ENCODE measurements at regions not wholly inside any gene's neighbourhood (a gene's known extent, or its start where the extent isn't known, plus 50 kb on each side); places are given as distances from the start of the nearest gene placed in this dataset.

DNA sequence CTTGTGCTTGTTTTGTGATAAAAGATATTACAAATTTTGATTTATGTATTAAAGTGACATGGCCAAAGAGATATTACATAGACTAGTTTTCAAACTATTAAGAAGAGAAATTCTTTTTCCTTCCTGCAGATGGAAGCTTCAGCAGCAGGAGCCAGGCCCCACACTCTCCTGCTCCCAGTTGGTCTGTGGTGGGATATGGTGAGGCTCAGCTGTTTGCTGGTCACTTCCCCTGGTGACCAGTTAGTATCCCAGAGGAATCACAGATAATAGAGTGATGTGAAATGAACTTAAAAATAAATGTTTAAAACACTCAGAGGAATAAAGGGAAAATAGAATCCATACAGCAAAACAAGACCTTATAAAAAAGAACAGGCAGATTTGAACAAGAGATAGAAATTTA is 154.7 kb downstream of the KTN1 start:
- no peak for DNase-seq

GRCh38 chr14:55739967-55740648 is 160.1 kb downstream of the KTN1 start:
- no peak for DNase-seq

DNA sequence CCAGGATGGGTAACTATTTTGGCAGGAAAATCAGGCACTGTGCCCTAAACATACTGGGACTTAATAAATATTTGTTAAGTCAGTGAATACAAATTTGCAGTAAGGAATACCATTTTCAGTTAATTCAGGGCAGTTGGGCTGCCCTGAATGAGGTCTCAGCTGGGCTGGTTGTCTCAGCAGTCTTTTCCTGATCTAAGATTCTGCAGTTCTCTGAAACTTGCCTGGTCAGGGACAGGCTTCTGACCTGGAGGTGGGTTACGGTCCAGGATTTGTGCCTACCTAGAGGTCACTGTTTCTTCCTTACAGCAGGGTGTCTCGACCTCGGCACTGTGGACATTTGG is 160.6 kb downstream of the KTN1 start:
- no peak for DNase-seq

- no peak for DNase-seq
These were observed 161.2 kb downstream of the KTN1 start for GRCh38 chr14:55741240-55741639.

DNA sequence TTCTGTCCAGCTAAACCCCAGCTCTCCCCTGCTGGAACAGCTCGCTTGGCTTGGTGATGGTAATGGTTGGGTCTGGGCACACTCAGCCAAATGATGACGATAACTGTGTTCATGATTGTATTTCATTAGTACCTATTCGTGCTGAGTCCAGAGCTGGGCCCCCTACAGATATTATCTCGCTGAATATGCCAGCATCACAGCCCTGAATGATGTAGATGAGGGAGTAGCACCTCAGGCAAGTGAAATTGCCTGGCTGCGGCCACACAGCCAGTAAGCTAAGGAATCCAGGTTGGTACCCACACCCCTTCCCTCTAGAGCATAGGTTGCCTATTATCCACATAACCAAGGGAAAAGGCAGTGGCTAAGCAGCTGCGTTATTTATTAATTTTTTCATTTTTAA is 163.5 kb downstream of the KTN1 start:
- no peak for DNase-seq

GRCh38 chr14:55744321-55744720 is 164.3 kb downstream of the KTN1 start:
- DNase-seq: no peak

GRCh38 chr14:55745906-55746305 is 165.9 kb downstream of the KTN1 start:
- DNase-seq: no peak

- DNase-seq: no peak
These were observed 166.6 kb downstream of the KTN1 start for GRCh38 chr14:55746558-55746957.

- DNase-seq: no peak
These were observed 167.2 kb downstream of the KTN1 start for GRCh38 chr14:55747186-55747585.

DNA sequence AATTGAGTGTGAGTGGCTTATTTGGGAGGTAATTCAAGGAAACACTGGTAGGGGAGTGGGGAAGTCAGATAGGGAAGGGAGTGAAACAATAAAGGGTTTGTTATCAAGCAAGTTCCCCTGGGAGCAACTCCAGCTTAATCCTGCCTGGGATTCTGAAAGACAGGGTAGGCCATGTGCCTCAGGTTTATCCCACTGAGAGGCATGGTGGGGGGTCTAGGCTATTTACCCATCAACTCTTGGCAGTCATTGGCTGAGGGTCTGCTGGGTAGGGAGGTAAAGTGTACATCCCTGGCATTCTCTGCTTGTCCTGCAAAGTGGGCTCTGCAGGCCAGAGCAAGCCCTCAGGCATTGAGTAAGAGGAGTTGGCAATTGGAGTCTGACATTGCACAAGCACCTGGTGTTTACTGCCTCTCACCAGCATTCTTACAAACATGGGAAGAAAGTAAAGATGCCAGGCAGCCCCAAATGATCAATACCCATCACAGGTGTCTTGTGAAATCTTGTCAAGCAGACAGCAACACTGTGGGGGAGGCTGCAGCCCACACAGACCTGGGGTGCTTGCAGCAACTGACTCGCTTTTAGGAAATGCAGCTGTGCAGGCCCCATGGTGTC is 169.3 kb downstream of the KTN1 start:
- peak; percentile 60 for DNase-seq

DNA sequence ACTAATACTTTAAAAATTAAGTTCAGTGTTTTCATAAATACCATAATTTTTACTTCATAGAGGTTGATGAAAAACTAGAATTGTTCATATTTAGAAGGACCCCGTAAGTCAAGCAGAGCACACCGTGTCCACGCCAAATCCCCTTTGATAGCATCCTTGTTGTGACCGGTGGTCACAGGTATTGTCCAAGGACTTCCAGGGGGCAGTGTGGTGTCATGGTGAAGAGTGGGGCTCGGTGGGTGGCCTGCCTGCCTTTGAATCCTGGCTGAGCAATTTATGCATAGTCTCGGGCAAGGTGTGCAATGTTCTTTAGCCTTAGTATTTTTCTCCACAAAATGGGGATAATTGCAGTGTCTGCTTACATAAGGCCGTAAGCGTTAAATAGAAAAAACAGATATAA is 169.9 kb downstream of the KTN1 start:
- no peak for DNase-seq

DNA sequence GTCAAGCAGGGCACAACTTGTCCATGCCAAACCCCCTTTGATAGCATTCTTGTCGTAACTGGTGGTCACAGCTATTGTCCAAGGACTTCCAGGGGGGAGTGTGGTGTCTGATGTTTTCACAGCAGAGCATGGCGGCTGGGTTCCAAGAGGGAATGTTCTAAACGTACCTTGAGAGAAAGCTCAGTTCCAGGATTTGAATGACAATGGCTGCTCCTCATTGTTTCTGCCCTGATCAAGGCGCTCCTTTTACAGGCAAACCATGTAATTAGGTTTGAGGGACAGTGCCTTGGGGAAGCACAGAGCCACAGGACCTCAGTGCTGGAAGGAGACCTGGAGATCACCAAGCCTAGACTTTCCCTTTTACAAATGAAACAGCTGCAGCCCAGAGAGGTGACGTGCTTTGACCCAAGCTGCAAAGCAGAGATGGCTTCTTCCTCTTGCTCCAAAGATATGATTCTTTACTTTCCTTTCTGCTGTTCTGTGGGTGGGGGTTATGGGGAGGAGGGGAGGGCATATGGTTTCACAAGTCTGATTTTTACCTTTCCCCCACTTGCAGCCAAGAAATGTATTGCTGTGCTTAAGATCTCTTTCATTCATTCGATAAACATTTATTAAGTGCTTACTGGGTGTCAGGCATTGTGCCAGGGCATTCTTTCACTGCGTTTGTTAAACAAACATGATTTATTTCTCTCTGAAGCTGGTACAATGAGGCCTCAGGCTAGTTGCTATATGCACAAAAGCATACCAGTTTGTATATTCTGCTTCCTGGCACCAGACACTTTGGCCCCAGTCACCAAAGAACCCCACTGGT is 172.8 kb downstream of the KTN1 start:
- DNase-seq: no peak

- DNase-seq: no peak
These were observed 174.5 kb downstream of the KTN1 start for GRCh38 chr14:55754471-55754870.

DNA sequence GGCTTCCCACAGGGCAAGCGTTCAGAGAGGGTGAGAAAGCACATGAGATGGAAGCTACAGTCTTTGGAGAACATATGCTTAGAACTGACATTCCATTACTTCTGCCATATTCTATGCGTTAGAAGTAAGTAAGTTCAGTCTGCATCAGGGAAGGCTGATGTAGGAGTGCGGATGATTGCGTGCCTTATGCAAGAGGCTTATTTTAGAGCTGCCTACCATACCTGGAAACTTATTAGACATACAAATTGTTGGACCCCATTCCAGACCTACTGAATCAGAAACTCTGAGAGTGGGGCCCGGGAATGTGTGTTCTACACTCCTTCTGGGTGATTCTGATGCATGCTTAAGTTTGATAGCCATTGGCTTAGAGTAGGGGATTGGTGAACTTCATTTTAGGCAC is 174.9 kb downstream of the KTN1 start:
- DNase-seq: no peak

DNA sequence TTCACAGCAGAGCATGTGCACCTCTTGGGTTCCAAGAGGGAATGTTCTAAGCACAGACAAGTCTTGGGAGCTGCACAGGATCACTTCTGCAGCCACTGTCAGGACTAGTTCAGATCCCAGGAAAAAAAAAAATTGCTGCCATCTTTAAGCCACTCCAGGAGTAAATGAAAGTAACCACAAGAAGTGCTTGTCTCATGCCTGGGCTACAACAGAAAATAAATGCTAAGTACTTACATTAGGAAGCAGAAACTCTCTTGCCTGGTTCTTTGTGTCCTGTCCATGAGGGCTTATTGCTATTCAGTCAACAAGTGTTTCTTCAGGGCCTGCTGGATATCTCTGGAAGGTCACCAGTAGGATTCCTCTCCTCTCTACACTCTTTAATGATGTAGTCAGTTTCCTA is 176.1 kb downstream of the KTN1 start:
- no peak for DNase-seq

- DNase-seq: no peak
These were observed 176.6 kb downstream of the KTN1 start for GRCh38 chr14:55756557-55756956.

DNA sequence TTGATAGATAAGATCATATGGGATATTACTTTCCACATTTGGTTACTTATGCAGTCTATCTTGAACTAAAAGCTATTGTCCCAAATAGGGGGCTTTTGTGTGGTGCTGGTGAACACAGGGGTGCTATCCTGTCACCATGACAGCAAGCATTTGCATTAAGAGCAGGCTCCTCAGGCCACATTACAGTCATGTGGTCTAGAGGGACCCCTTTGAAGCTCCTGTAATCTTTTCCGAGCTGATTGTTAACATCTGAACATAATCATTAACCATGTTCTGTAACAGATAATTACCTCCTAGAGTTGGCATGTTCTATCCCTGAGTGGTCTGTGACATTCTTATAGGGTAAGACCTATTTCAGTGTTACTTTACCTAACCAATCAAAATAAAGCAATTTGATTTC is 178.8 kb downstream of the KTN1 start:
- no peak for DNase-seq

DNA sequence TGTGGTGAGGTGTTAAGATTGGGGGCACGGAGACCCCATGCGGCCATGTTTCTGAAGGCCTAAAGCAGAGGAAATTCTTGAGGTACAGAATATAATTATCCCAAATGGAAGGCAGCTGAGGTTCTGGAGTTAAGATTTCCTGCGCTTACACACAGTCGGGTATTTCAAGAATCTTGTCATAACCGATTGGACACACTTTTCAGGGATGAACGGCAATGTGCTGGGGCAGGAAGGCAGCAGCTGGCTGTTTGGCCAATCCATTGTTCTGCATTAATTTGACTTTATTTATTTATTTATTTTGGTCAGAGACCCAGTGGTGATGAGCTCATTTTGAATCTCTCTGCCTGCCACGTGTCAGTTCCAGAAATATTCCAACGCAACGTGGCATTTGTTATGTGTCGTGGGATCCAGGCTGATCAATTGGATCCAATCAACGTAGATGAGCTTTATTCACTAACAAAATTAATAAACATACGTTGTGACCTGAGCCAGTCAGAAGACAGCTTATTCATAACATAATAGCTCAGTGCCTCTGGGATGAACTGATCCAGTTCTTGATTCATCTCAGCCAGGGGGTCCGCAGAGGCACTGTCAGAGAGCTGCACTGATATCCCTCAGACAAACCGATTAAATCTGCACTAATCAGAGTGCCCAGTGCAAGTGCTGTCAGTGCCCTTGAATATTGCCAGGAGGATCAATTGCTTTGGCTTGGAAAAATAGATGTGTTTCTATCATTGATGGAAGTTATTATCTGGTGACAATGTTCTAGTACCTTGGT is 181.0 kb downstream of the KTN1 start:
- no peak for DNase-seq

DNA sequence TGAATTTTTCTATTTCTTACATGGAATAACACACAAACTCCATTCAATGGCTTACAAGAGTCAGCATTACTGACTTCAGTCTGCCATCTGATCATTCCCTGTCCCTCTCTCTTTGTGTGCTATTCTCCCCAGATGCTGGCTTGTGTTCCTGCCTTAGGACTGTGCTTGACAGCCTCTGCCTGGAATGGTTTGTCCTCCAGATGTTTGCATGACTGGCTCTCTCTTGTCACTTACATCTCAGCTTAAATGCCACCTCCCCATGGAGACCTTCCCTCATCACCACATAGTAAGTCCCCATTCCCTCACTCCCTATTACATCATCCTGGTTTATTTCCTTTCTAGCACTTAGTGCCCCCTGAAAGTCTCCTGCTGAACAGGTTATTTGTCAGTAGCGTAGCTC is 181.6 kb downstream of the KTN1 start:
- DNase-seq: no peak

- DNase-seq: no peak
These were observed 182.7 kb downstream of the KTN1 start for GRCh38 chr14:55762595-55763232.

DNA sequence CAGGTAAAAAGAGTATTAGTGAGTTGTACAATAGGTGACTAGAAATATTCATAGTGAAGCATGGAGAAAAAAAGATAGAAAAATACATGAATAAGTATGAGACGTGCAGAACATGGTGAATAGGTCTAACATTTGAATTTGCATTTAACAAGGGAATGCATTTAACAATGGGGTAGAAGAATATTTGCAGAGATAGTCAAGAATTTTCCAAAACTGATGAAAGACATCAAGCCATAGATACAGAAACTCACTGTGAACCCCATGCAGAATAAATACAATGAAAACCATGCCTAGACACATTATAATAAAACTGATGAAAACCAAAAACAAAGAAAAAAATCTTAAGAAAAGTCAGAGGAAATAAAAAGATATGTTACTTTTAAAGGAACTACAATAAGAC is 184.8 kb downstream of the KTN1 start:
- DNase-seq: no peak

DNA sequence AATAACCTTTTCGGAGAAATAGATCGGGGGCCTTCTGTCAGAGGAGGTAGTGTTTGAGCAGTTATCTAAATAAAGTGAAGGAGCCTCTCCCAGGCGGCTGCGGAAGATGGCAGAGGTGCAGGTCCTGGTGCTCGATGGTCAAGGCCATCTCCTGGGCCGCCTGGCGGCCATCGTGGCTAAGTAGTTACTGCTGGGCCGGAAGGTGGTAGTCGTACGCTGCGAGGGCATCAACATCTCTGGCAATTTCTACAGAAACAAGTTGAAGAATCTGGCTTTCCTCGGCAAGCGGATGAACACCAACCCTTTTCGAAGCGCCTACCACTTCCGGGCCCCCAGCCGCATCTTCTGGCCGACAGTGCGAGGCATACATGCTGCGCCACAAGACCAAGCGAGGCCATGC is 186.1 kb downstream of the KTN1 start:
- DNase-seq: no peak

DNA sequence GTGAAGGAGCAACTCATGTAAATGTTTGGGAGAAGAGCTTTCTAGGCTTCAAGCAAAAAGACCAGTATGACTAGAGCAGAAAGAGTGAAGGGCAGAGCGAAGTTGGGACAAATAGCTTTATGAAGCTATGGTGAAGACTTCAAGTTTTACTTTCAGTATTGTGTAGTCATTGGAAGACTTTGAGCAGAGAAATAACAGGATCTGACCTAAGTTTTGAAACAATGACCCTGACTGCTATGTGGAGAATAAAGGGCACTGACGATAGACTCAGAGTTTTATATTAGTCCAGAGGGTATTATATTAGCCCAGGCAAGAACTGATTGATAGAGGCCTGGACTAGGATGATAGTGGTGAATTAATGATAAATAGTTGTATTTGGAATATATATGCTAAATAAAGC is 187.3 kb downstream of the KTN1 start:
- no peak for DNase-seq

All from NCI-H82 (cell line).